ENCODE measurements at regions not wholly inside any gene's neighbourhood (a gene's known extent, or its start where the extent isn't known, plus 50 kb on each side); places are given as distances from the start of the nearest gene placed in this dataset.

GRCh38 chr9:8078641-8079140 is 279.1 kb upstream of the DMAC1 start:
- Histone ChIP-seq H3K4me2 (ENCODE audit: extremely low read depth, insufficient read depth, low read length) (no peak overlapping the region), H3K9ac (ENCODE audit: insufficient read depth, low read length) (no peak overlapping the region), H3K4me1 (ENCODE audit: control insufficient read depth, extremely low read depth, insufficient read depth, low read length) (no peaks in the 10 kb centered on the region), H3K27ac (ENCODE audit: insufficient read depth, low read length) (no peak overlapping the region), H3K79me2 (ENCODE audit: control insufficient read depth, insufficient read depth, low read length) (no peaks in the 10 kb centered on the region), H4K20me1 (ENCODE audit: control insufficient read depth, extremely low read depth, insufficient read depth, low read length) (no peaks in the 10 kb centered on the region), H2AFZ (ENCODE audit: low read length) (no peak overlapping the region), H3K4me3 (replicated peaks in 1 of 4; ENCODE audit: control extremely low read depth in 1 of 4, insufficient read depth in 1 of 4, low read depth in 3 of 4, low read length in 4 of 4) (no peak overlapping the region), H3K36me3 (ENCODE audit: control insufficient read depth, insufficient read depth, low read length) (no peaks in the 10 kb centered on the region), H3K27me3 (ENCODE audit: control insufficient read depth, insufficient read depth, low read length) (no peaks in the 10 kb centered on the region), H3K9me3 (ENCODE audit: control insufficient read depth, insufficient read depth, low read depth, low read length) (no peaks in the 10 kb centered on the region)
- no peak for DNase-seq (ENCODE audit: low read depth in 2 of 2)
- TF ChIP-seq EZH2 (IDR thresholded peaks at IDR 0.05; ENCODE audit: low read length, missing control alignments): no peak
- TF ChIP-seq CTCF (conservative IDR thresholded peaks at IDR 0.05 in 1 of 2, IDR thresholded peaks at IDR 0.05 in 1 of 2; ENCODE audit: low read depth in 1 of 2, low read length in 2 of 2): no peak

DNA sequence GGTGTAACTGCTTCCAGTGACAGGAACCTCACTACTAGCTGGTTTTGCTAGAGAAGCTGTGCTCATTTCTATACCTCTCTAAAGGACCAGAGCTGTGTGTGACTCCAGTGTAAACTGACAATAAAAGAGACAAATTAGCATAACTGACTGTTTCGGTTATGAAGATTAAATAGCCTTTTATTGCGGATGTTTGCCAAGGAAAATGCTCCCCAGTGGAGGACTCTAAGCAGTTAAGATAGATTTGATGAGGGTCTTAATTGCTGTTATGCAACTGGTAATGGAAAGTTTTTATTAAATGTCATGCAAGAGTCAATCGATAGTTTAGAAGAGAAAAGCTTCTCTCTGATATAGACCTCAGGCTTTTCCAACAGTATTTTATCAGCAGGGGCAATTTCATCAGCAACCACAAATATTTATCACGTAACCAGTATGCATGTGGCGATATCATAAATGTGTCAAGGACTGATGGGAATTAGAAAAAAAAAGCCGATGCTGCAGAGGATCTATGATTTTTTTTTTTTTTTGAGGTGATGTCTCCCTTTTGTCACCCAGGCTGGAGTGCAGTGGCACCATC is 275.2 kb upstream of the DMAC1 start:
- H3K4me1 ChIP-seq (ENCODE audit: control insufficient read depth, extremely low read depth, insufficient read depth, low read length): no peaks in the 10 kb centered on the region
- no peak for DNase-seq (ENCODE audit: low read depth in 2 of 2)

DNA sequence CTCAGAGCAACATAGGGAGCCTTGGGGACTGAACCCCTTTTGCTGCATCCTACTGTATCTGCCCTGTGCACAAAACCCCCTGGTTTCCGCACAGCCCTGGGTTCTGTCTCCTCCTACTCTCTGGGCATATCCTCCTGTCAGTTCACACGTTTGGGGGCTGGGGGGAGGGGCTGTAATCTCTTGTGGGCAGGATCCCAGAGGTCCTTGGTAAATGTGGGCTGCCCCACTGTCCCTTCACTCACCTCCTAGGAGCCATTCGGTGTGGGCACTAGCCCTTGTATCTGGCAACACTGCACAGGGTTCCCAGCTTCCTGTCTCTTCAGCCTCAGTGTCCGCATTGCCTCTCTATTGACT is 271.8 kb upstream of the DMAC1 start:
- no peak for DNase-seq (ENCODE audit: low read depth in 2 of 2)
- H3K36me3 ChIP-seq (ENCODE audit: control insufficient read depth, insufficient read depth, low read length): no peaks in the 10 kb centered on the region
- no peak overlapping the region for H2AFZ ChIP-seq (ENCODE audit: low read length)
- no peak overlapping the region for H3K4me2 ChIP-seq (ENCODE audit: extremely low read depth, insufficient read depth, low read length)
- H3K9ac ChIP-seq (ENCODE audit: insufficient read depth, low read length): no peak overlapping the region
- no peaks in the 10 kb centered on the region for H3K9me3 ChIP-seq (ENCODE audit: control insufficient read depth, insufficient read depth, low read depth, low read length)
- no peaks in the 10 kb centered on the region for H3K79me2 ChIP-seq (ENCODE audit: control insufficient read depth, insufficient read depth, low read length)
- no peaks in the 10 kb centered on the region for H4K20me1 ChIP-seq (ENCODE audit: control insufficient read depth, extremely low read depth, insufficient read depth, low read length)
- no peak overlapping the region for H3K27ac ChIP-seq (ENCODE audit: insufficient read depth, low read length)
- H3K27me3 ChIP-seq (ENCODE audit: control insufficient read depth, insufficient read depth, low read length): no peaks in the 10 kb centered on the region
- no peak for TF ChIP-seq CTCF (conservative IDR thresholded peaks at IDR 0.05 in 1 of 2, IDR thresholded peaks at IDR 0.05 in 1 of 2; ENCODE audit: low read depth in 1 of 2, low read length in 2 of 2)
- TF ChIP-seq EZH2 (IDR thresholded peaks at IDR 0.05; ENCODE audit: low read length, missing control alignments): no peak
- H3K4me1 ChIP-seq (ENCODE audit: control insufficient read depth, extremely low read depth, insufficient read depth, low read length): no peaks in the 10 kb centered on the region
- no peak overlapping the region for H3K4me3 ChIP-seq (replicated peaks in 1 of 4; ENCODE audit: control extremely low read depth in 1 of 4, insufficient read depth in 1 of 4, low read depth in 3 of 4, low read length in 4 of 4)

More for the DNA sequence above, 275.2 kb upstream of the DMAC1 start:
- Histone ChIP-seq H4K20me1 (ENCODE audit: control insufficient read depth, extremely low read depth, insufficient read depth, low read length) (no peaks in the 10 kb centered on the region), H3K4me3 (replicated peaks in 1 of 4; ENCODE audit: control extremely low read depth in 1 of 4, insufficient read depth in 1 of 4, low read depth in 3 of 4, low read length in 4 of 4) (no peak overlapping the region), H3K4me2 (ENCODE audit: extremely low read depth, insufficient read depth, low read length) (no peak overlapping the region), H3K9ac (ENCODE audit: insufficient read depth, low read length) (no peak overlapping the region), H3K27me3 (ENCODE audit: control insufficient read depth, insufficient read depth, low read length) (no peaks in the 10 kb centered on the region), H3K36me3 (ENCODE audit: control insufficient read depth, insufficient read depth, low read length) (no peaks in the 10 kb centered on the region), H3K9me3 (ENCODE audit: control insufficient read depth, insufficient read depth, low read depth, low read length) (no peaks in the 10 kb centered on the region), H2AFZ (ENCODE audit: low read length) (no peak overlapping the region), H3K79me2 (ENCODE audit: control insufficient read depth, insufficient read depth, low read length) (no peaks in the 10 kb centered on the region), H3K27ac (ENCODE audit: insufficient read depth, low read length) (no peak overlapping the region)
- TF ChIP-seq CTCF (conservative IDR thresholded peaks at IDR 0.05 in 1 of 2, IDR thresholded peaks at IDR 0.05 in 1 of 2; ENCODE audit: low read depth in 1 of 2, low read length in 2 of 2) (no peak), EZH2 (IDR thresholded peaks at IDR 0.05; ENCODE audit: low read length, missing control alignments) (no peak)
